Iris pigment epithelial cell (primary cell): ENCODE measurements at regions not wholly inside any gene's neighbourhood (a gene's known extent, or its start where the extent isn't known, plus 50 kb on each side); places are given as distances from the start of the nearest gene placed in this dataset.
"Not testable (repeated sequence)": the region's sequence is repeated elsewhere in the genome, so short reads cannot be mapped to it uniquely, and the experiment has no call there.

Experiments
- DNase-seq: peaks from one replicate; pipeline ENCODE4 v3.0.0-alpha.2; 2011; ENCODE audit warnings: low read depth

GRCh38 chr2:236901956-236902355 lies 183.7 kb upstream of the COPS8 start:
- no peak for DNase-seq

GRCh38 chr2:236903978-236904377 lies 181.7 kb upstream of the COPS8 start:
- no peak for DNase-seq

GRCh38 chr2:236904389-236905263 lies 181.1 kb upstream of the COPS8 start:
- no peak for DNase-seq

GRCh38 chr2:236905976-236906375 lies 179.7 kb upstream of the COPS8 start:
- DNase-seq = no peak

- no peak for DNase-seq
Observed at GRCh38 chr2:236908439-236909192, 177.1 kb upstream of the COPS8 start.

- no peak for DNase-seq
Observed at GRCh38 chr2:236909193-236909504, 176.5 kb upstream of the COPS8 start.

GRCh38 chr2:236909802-236910201 lies 175.9 kb upstream of the COPS8 start:
- DNase-seq = no peak

- DNase-seq = no peak
Observed at GRCh38 chr2:236910781-236911495, 174.8 kb upstream of the COPS8 start.

GRCh38 chr2:236912326-236913120 lies 173.2 kb upstream of the COPS8 start:
- no peak for DNase-seq

GRCh38 chr2:236915186-236915585 lies 170.5 kb upstream of the COPS8 start:
- DNase-seq = no peak

- no peak for DNase-seq
Observed at GRCh38 chr2:236915726-236916125, 170.0 kb upstream of the COPS8 start.

GRCh38 chr2:236916181-236916580 lies 169.5 kb upstream of the COPS8 start:
- no peak for DNase-seq

GRCh38 chr2:236916651-236917050 lies 169.0 kb upstream of the COPS8 start:
- no peak for DNase-seq

GRCh38 chr2:236917164-236917563 lies 168.5 kb upstream of the COPS8 start:
- DNase-seq = no peak

GRCh38 chr2:236918545-236918944 lies 167.1 kb upstream of the COPS8 start:
- no peak for DNase-seq

GRCh38 chr2:236919209-236919608 lies 166.5 kb upstream of the COPS8 start:
- DNase-seq = peak; percentile 59

GRCh38 chr2:236919801-236920379 lies 165.8 kb upstream of the COPS8 start:
- not testable (repeated sequence) for DNase-seq

- no peak for DNase-seq
Observed at GRCh38 chr2:236922061-236922460, 163.6 kb upstream of the COPS8 start.

GRCh38 chr2:236928380-236929037 lies 157.2 kb upstream of the COPS8 start:
- no peak for DNase-seq

GRCh38 chr2:236932831-236933361 lies 152.8 kb upstream of the COPS8 start:
- DNase-seq = no peak

GRCh38 chr2:236934166-236934565 lies 151.5 kb upstream of the COPS8 start:
- DNase-seq = no peak
